Gastrocnemius medialis (tissue), 4 donors: ENCODE measurements at regions not wholly inside any gene's neighbourhood (a gene's known extent, or its start where the extent isn't known, plus 50 kb on each side); places are given as distances from the start of the nearest gene placed in this dataset.

ENCODE experiments used
- CTCF ChIP-seq, 5 experiments: fragments of 450-650 bp in 3 of 5; fragments of 200-600 bp in 2 of 5; sonication (generic) in 2 of 5; IDR thresholded peaks in 4 of 5; conservative IDR thresholded peaks in 1 of 5; 1 replicate in 4 of 5; 2 replicates in 1 of 5; pipeline ENCODE4 v1.5.1; 2016 to 2019; ENCODE audit warnings: antibody characterized with exemption in 5 of 5, mild to moderate bottlenecking in 3 of 5, moderate library complexity in 3 of 5
- POLR2A ChIP-seq, 2 donors: fragments of 450-650 bp; IDR thresholded peaks; one replicate each; pipeline ENCODE4 v1.6.1; 2017; ENCODE audit warnings: antibody characterized with exemption in 2 of 2, mild to moderate bottlenecking in 2 of 2, moderate library complexity in 2 of 2

GRCh38 chr14:54261283-54261682, 135.5 kb upstream of the CDKN3 start:
- TF ChIP-seq CTCF (IDR thresholded peaks at IDR 0.05 in 4 of 5, conservative IDR thresholded peaks at IDR 0.05 in 1 of 5) (no peak), POLR2A (IDR thresholded peaks at IDR 0.05) (no peak)
